Head of caudate nucleus (tissue), 42 donors: ENCODE measurements at regions not wholly inside any gene's neighbourhood (a gene's known extent, or its start where the extent isn't known, plus 50 kb on each side); places are given as distances from the start of the nearest gene placed in this dataset.

ENCODE experiments used
- DNase-seq, 42 donors: peaks; one replicate each; pipeline versions ENCODE4 v3.0.0 to v3.0.0-alpha.2; 2020 to 2021; ENCODE audit warnings: mixed read lengths in 7 of 42
- intact Hi-C: fragments of 100-400 bp; cut with DNase I; formaldehyde crosslinking; loops from one replicate; pipeline ENCODE4 v1.15.0; 2022

GRCh38 chr2:16284941-16285625 lies 344.7 kb downstream of the MYCN start:
- intact Hi-C loops: loop anchor here (5.0 kb wide), 1 partner anchor 648 kb away; no protein-coding TSS in a partner anchor
- DNase-seq: no peak

GRCh38 chr2:16283071-16283850 lies 342.9 kb downstream of the MYCN start:
- intact Hi-C loops: loop anchor here (5.0 kb wide), 1 partner anchor 646 kb away; no protein-coding TSS in a partner anchor

GRCh38 chr2:16282511-16282910 lies 342.2 kb downstream of the MYCN start:
- intact Hi-C loops: loop anchor here (5.0 kb wide), 1 partner anchor 645 kb away; no protein-coding TSS in a partner anchor
- DNase-seq: no peak

More at GRCh38 chr2:16283071-16283850, 342.9 kb downstream of the MYCN start:
- DNase-seq: no peak

DNA sequence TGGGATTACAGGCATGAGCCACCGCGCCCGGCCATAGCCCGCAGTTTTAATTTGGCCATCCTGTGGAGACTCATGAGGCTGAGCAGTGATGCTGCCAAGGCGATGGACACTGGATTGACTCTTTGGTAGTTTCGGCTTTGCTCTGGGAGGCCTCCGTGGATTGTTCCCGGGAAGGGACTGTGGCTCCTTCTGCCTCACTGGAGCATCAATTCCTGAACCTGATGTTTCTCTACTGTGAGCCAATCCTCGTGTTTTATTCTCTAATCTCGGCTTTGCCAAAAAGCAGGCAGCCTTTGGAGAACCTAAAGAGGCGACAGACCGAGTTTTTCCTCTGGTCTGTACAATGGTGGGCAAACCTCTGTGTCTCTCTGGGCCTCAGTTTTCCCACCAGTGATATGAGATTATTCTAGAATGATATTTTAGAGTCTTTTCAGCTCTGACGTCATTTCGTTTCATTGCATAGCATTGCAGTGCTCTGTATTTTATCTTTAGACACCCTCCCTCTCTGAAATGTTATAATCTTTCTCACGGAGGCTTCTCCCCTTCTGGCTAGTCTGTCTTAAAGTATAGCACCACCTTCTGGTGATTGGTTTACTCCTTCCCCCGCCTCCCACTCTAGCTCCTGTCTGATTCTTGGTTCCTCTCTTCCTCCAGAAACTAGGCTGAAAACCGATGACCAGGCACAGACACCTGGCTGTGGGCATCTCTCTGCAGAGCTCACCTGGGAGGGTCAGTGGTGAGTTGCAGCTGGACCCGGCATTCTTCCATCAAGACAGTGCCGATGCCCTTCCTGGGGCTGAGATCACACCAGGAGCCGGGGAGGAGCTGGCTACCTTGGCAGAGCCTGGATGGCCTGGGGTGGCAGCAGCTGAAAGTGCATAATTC lies 341.3 kb downstream of the MYCN start:
- peak in 33 of 42 donors; percentile 16 to 79 (median 49) for DNase-seq
- intact Hi-C loops: loop anchor here (2.0 to 5.0 kb wide), 2 partner anchors 339 to 644 kb away; no protein-coding TSS in a partner anchor

DNA sequence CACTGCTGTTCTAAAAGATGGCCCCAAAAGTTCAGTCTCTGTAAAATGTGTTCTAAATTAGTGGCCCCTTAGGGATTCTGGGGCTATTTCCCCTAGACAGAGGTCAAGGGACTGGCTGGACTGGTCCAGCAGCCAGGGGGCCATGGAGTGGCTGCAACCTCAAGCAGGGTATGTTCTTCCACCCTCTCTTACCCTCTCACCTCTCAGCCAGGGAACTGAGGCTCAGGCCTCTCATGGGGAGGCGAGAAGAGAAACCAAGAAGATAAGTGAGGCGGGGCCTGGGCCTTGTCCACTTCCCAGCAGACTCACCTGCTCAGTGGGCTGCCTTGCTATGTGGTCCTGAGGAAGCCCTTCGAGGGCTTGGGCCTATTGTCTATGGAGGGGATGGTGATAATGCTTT lies 339.7 kb downstream of the MYCN start:
- no peak for DNase-seq
- intact Hi-C loops: loop anchor here (2.0 to 5.0 kb wide), 2 partner anchors 337 to 643 kb away; no protein-coding TSS in a partner anchor

DNA sequence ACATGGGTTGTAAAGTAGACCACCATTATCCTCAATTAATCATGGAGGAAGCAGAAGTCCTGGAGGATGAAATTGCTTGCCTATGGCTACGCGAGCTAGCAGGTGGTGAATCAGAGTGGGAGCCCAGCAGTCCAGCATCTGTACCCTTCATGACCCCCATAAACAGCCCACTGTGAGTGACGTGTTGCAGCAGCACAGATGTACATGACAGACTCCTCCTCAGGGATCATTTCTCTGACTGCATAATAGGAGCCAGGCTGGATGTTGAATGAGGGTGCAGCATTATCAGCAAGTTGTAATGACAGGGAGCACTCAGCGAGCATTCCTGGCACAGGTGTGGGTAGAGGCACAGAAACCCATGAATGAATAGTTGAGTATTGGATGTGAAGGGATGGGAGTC lies 339.3 kb downstream of the MYCN start:
- no peak for DNase-seq
- intact Hi-C loops: loop anchor here (2.0 to 5.0 kb wide), 2 partner anchors 337 to 642 kb away; no protein-coding TSS in a partner anchor

GRCh38 chr2:16279201-16279570 lies 338.8 kb downstream of the MYCN start:
- intact Hi-C loops: no loop called here
- DNase-seq: peak in 1 of 42 donors; percentile 30

- DNase-seq: peak in 2 of 42 donors; percentile 22 to 24
- intact Hi-C loops: no loop called here
These were observed 338.3 kb downstream of the MYCN start for GRCh38 chr2:16278421-16279200.

- intact Hi-C loops: no loop called here
- peak in 1 of 42 donors; percentile 23 for DNase-seq
These were observed 336.8 kb downstream of the MYCN start for GRCh38 chr2:16277117-16277516.

GRCh38 chr2:16275661-16276060 lies 335.3 kb downstream of the MYCN start:
- peak in 1 of 42 donors; percentile 29 for DNase-seq
- intact Hi-C loops: no loop called here

DNA sequence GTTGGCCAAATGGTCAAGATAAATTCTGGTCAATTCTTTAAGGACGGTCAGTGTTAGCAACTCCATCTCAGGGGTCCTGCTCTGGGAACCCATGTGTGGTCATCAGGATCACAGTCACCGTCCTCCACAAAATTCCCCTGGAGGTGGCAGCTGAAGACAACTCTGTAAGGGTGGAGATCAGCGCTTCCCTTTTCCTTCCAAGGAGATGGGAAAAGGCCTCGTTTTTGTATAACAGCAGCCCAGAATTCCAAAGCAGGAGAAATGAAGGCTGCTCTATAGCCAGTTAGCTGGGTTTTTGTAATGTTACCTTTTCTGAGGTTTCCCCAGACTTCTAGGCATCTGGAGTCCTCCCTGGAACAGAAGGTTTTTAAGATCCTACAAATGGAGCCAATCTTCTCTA lies 334.8 kb downstream of the MYCN start:
- intact Hi-C loops: no loop called here
- peak in 1 of 42 donors; percentile 32 for DNase-seq

DNA sequence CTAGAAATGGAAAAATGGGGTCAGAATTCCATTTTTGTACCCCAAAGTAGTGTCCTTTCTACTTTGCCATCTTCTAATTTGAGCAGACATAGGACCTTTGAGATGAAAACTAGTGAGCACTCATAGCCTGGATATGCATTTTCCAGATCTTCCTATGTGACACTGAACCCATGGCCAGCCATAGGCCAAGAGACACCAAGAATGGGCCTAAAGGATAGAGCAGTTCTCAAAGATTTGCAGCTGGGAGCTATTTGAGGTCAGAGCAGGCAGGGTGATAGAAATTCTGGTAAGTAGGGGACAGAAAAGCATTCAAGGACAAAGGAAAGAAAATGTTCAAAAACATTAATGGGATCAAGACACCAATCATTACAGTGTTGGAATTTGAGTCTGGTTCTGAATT lies 332.8 kb downstream of the MYCN start:
- no peak for DNase-seq
- intact Hi-C loops: no loop called here

GRCh38 chr2:16272038-16272788 lies 331.9 kb downstream of the MYCN start:
- DNase-seq: no peak
- intact Hi-C loops: no loop called here

DNA sequence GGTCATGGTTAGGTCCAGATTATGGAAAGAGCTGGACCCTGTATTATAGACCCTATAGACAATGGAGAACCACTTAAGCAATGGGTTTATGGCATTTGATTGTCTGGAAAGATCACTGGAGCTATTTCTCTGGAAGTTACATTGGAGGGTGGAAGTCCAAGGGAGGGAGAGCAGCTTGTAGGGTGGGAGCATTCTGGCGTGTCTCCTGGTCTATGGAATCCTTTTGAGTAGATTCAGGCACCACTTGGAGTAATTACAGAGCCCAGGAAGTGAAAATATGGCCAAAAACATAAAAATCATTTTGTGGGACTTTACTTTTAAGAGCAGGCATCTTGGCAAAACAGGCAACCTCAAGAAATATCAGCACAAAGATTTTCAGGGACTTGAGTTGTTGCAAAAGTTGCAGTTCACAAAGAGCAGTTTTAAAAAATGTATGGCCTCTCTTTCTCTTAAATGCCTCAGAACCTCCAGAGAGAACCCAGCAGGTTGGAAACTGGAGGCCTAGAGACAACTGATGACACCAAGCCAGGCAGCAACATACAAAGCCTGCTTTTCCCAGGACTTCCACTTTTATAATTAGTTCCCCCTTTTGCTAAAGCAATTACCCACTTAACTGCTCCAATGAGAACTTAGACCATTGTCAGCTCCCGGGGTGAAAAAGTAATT lies 331.0 kb downstream of the MYCN start:
- no peak for DNase-seq

DNA sequence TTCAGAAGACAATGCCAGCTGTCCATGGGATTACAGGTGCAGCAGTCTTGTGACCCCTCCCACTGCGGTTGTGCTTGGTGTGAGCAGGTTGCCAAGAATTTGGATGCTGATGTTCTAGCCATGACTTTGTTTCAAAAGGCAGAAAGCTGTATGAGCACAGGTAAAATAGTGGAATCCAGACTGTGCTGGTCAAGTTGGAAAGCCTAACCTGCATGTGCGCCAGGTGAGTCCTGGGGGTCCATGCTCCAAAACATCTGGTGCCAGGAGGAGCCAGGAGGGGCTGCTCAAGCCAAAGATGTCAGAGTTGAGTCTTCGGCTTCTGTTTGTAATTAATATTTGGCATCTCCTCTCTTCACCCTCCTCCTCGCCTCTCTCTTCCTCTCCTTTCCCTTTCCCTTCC lies 330.1 kb downstream of the MYCN start:
- no peak for DNase-seq
- intact Hi-C loops: no loop called here

More for the DNA sequence above, 331.0 kb downstream of the MYCN start:
- intact Hi-C loops: no loop called here

DNA sequence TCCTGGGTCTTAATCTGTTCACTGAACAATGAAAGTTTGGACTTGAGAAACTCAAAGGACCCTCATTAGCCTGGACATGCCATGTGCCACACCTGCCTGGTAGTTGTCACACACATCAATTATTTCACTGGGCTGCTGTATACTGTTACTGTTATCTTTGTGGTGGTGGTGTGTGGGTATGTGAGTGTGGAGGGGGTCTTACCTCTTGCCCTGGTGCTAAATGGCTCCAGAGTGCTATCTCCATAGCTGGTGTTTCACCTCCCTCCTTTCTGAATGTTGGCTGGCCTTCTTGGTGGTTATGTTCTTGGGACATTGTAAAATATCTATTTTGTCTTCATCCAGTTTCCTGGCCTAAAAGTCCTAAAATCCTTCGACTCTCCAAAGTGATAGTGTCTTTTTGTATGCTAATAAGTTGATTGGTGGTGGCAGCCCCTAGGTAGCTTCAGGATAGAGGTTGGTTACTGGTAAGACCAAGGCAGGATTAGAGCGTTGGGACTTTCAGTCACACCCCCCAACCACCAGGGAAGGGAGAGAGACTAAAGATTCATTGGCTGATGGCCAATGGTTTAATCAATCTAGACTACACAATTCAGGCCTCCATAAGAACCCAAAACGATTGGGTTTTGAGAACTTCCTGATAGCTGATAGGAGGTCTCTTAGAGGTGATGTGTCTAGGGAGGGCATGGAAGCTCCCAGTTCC lies 328.1 kb downstream of the MYCN start:
- intact Hi-C loops: no loop called here
- no peak for DNase-seq

DNA sequence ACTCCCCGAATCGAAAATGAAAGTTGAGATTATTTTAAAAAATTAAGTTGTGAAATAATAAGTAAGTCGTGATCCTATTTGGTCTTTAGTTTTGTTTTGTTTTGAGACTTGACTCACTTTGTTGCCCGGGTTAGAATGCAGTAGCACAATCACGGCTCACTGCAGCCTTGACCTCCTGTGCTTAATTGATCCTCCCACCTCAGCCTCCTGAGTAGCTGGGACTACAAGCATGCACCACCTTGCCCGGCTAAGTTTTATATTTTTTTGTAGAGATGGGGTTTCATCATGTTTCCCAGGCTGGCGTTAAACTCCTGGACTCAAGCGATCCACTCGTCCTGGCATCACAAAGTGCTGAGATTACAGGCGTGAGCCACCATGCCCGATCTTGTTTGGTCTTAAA lies 326.2 kb downstream of the MYCN start:
- DNase-seq: no peak
- intact Hi-C loops: no loop called here
